CD14-positive monocyte (primary cell): ENCODE measurements at regions not wholly inside any gene's neighbourhood (a gene's known extent, or its start where the extent isn't known, plus 50 kb on each side); places are given as distances from the start of the nearest gene placed in this dataset.

Source experiments
- DNase-seq, 3 donors: peaks; one replicate each; pipeline ENCODE4 v3.0.0-alpha.2; 2011 to 2022
- H2AFZ ChIP-seq: 2 replicates; pipeline ENCODE4 v1.6.0; 2012; ENCODE audit warnings: mild to moderate bottlenecking, low read depth, low read length, inconsistent platforms; ENCODE audit not compliant: insufficient read depth, poor library complexity, severe bottlenecking
- H3K27ac ChIP-seq, 2 donors: 1 replicate in 1 of 2; 2 replicates in 1 of 2; pipeline ENCODE4 v1.5.1; 2012 to 2013; ENCODE audit warnings: low read length in 2 of 2, control low read depth in 1 of 2, inconsistent platforms in 1 of 2, low read depth in 1 of 2, mild to moderate bottlenecking in 1 of 2
- H3K27me3 ChIP-seq, 2 donors: one replicate each; pipeline versions ENCODE4 v1.6.0 to v1.6.1; 2011 to 2013; ENCODE audit warnings: low read length in 2 of 2; ENCODE audit not compliant: control insufficient read depth in 2 of 2, insufficient read depth in 2 of 2
- H3K36me3 ChIP-seq, 2 donors: replicated peaks in 1 of 2; 1 replicate in 1 of 2; 2 replicates in 1 of 2; pipeline versions ENCODE4 v1.5.1 to v1.6.1; 2012 to 2013; ENCODE audit warnings: low read length in 2 of 2, control low read depth in 1 of 2, inconsistent platforms in 1 of 2, mild to moderate bottlenecking in 1 of 2; ENCODE audit not compliant: insufficient read depth in 2 of 2, control insufficient read depth in 1 of 2
- H3K4me1 ChIP-seq, 2 donors: 1 replicate in 1 of 2; 2 replicates in 1 of 2; pipeline versions ENCODE4 v1.5.1 to v1.6.1; 2012 to 2013; ENCODE audit warnings: low read length in 2 of 2, control low read depth in 1 of 2, inconsistent platforms in 1 of 2, mild to moderate bottlenecking in 1 of 2, moderate library complexity in 1 of 2; ENCODE audit not compliant: insufficient read depth in 2 of 2, control insufficient read depth in 1 of 2
- H3K4me2 ChIP-seq: replicated peaks from 2 replicates; pipeline ENCODE3; 2012; ENCODE audit warnings: low read length, moderate library complexity, mild to moderate bottlenecking; ENCODE audit not compliant: poor library complexity, severe bottlenecking; ENCODE audit errors: extremely low read depth
- H3K4me3 ChIP-seq, 3 experiments: fragments of 200-600 bp in 1 of 3; sonication (generic) in 1 of 3; replicated peaks in 1 of 3; 1 replicate in 2 of 3; 2 replicates in 1 of 3; pipeline ENCODE4 v1.5.1; 2011 to 2013; ENCODE audit warnings: low read length in 3 of 3, mild to moderate bottlenecking in 3 of 3, control low read depth in 2 of 3, low read depth in 2 of 3, inconsistent platforms in 1 of 3, moderate library complexity in 1 of 3
- H3K79me2 ChIP-seq: 2 replicates; pipeline ENCODE4 v1.6.0; 2012; ENCODE audit warnings: mild to moderate bottlenecking, control low read depth, inconsistent platforms, low read length, moderate library complexity; ENCODE audit not compliant: insufficient read depth
- H3K9ac ChIP-seq: 2 replicates; pipeline ENCODE4 v1.6.0; 2017; ENCODE audit warnings: low read length, mild to moderate bottlenecking; ENCODE audit not compliant: insufficient read depth, poor library complexity, severe bottlenecking
- H3K9me3 ChIP-seq, 2 donors: replicated peaks in 1 of 2; 1 replicate in 1 of 2; 2 replicates in 1 of 2; pipeline versions ENCODE4 v1.5.1 to v1.6.1; 2012 to 2013; ENCODE audit warnings: low read length in 2 of 2, control low read depth in 1 of 2; ENCODE audit not compliant: control insufficient read depth in 1 of 2, insufficient read depth in 1 of 2
- H4K20me1 ChIP-seq: 2 replicates; pipeline ENCODE4 v1.6.0; 2012; ENCODE audit warnings: mild to moderate bottlenecking, low read length, control low read depth, moderate library complexity; ENCODE audit not compliant: insufficient read depth
- H3K27ac Mint-ChIP-seq, 7 donors: one replicate each; pipeline ENCODE4 v1.8.0; 2020; ENCODE audit warnings: mild to moderate bottlenecking in 7 of 7, mixed read lengths in 7 of 7, moderate library complexity in 6 of 7, inconsistent platforms in 2 of 7
- H3K27me3 Mint-ChIP-seq, 3 donors: one replicate each; pipeline ENCODE4 v1.8.0; 2021 to 2022; ENCODE audit warnings: low read depth in 3 of 3, mild to moderate bottlenecking in 3 of 3, mixed read lengths in 3 of 3, moderate library complexity in 3 of 3, inconsistent platforms in 1 of 3
- H3K36me3 Mint-ChIP-seq, 2 donors: one replicate each; pipeline ENCODE4 v1.8.0; 2020; ENCODE audit warnings: mixed read lengths in 2 of 2, inconsistent platforms in 1 of 2, mild to moderate bottlenecking in 1 of 2
- H3K4me1 Mint-ChIP-seq: one replicate; pipeline ENCODE4 v1.8.0; 2020; ENCODE audit warnings: mild to moderate bottlenecking, mixed read lengths
- H3K4me3 Mint-ChIP-seq, 2 donors: one replicate each; pipeline ENCODE4 v1.8.0; 2020; ENCODE audit warnings: mild to moderate bottlenecking in 2 of 2, mixed read lengths in 2 of 2, moderate library complexity in 1 of 2
- H3K9me3 Mint-ChIP-seq, 7 donors: one replicate each; pipeline ENCODE4 v1.8.0; 2020 to 2022; ENCODE audit warnings: mixed read lengths in 7 of 7, mild to moderate bottlenecking in 6 of 7, moderate library complexity in 6 of 7, inconsistent platforms in 2 of 7
- WGBS: methylation state at CpG from one replicate; pipeline ENCODE4 v1.1.5; 2013; ENCODE audit warnings: missing lambda C conversion rate; ENCODE audit not compliant: insufficient coverage; 5-methylcytosine and 5-hydroxymethylcytosine counted together
- intact Hi-C, 2 donors: fragments of 100-400 bp; cut with micrococcal nuclease; formaldehyde crosslinking; loops; one replicate each; pipeline versions ENCODE4 v1.15.0 to v1.15.1; 2023
- TF ChIP-seq, protein P1 (sequence below): fragments of 200-600 bp; IDR thresholded peaks from one replicate; pipeline ENCODE4 v1.8.0; 2022; ENCODE audit warnings: antibody characterized with exemption, mild to moderate bottlenecking

DNA sequence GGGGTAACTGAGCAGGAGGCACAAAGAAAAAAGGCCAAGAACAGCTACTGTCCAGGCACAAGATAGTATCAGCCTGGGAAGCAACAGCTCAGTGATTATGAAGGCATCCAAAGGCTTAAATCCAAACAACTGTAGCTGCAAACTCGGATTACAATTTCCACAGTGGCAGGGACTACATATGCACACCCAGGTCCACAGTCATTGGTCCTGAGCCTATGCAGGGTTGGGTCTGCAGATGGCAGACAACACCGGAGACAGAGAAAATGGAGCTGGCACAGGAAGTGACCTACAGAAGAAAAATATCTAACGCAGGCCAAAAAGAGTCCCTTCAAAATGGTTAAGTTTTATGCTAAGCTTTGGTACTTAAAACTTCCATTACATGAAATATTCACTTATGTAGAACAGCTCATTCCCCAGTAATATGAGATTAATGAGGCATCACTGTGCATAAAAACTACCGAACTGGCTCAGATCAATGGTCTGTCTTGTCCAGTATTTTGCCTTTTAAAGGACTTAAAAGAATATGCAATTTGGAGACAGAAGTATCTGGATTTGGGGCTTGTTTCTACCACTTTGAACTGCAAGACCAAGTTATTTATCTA, 132.1 kb downstream of the SUCLG1 start:
- H3K27me3 Mint-ChIP-seq = peaks cover 2 to 15% (median 2%) of the 10 kb centered on the region in 3 donors
- TF ChIP-seq, protein P1, sequence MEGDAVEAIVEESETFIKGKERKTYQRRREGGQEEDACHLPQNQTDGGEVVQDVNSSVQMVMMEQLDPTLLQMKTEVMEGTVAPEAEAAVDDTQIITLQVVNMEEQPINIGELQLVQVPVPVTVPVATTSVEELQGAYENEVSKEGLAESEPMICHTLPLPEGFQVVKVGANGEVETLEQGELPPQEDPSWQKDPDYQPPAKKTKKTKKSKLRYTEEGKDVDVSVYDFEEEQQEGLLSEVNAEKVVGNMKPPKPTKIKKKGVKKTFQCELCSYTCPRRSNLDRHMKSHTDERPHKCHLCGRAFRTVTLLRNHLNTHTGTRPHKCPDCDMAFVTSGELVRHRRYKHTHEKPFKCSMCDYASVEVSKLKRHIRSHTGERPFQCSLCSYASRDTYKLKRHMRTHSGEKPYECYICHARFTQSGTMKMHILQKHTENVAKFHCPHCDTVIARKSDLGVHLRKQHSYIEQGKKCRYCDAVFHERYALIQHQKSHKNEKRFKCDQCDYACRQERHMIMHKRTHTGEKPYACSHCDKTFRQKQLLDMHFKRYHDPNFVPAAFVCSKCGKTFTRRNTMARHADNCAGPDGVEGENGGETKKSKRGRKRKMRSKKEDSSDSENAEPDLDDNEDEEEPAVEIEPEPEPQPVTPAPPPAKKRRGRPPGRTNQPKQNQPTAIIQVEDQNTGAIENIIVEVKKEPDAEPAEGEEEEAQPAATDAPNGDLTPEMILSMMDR = no peak
- no peak overlapping the region for H3K4me3 ChIP-seq
- intact Hi-C loops = no loop called here
- H2AFZ ChIP-seq = no peak overlapping the region
- no peak for DNase-seq
- no peak overlapping the region for H3K9ac ChIP-seq
- no peaks in the 10 kb centered on the region for H3K79me2 ChIP-seq
- H3K9me3 ChIP-seq = no peaks in the 10 kb centered on the region
- H3K4me1 Mint-ChIP-seq = no peaks in the 10 kb centered on the region
- no peak overlapping the region for H3K27ac Mint-ChIP-seq
- no peaks in the 10 kb centered on the region for H3K36me3 ChIP-seq
- H3K4me3 Mint-ChIP-seq = no peak overlapping the region
- H3K9me3 Mint-ChIP-seq = peaks cover 0 to 6% (median 0%) of the 10 kb centered on the region in 7 donors
- H3K27ac ChIP-seq = no peak overlapping the region
- no peak overlapping the region for H3K4me2 ChIP-seq
- H3K4me1 ChIP-seq = no peaks in the 10 kb centered on the region
- WGBS = 75% methylated on average over 1 of the region's 4 CpGs
- H3K36me3 Mint-ChIP-seq = no peaks in the 10 kb centered on the region
- H3K27me3 ChIP-seq = no peaks in the 10 kb centered on the region
- H4K20me1 ChIP-seq = no peaks in the 10 kb centered on the region

DNA sequence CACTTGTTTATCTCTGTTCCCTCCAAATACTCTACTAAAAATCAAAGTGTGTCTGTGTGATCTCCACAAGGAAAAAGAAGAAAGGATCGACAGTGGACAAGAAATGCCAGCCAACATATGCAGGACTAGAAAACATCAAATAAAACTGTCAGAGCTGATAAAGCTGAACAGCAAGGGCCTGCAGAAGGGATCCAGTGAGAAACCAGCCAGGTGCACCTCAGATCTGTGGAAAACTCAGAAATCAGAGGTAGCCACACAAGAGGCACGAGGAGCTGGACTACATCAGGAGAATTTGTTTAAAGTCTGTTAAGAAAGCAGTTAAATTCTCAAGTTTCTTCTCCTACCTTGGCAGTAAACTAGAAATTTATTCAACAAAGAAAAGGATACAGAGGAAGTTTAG, 135.2 kb downstream of the SUCLG1 start:
- no CpG with 5 or more reads among the region's 2 CpGs for WGBS
- Histone ChIP-seq H3K27me3 (peaks cover 0 to 2% of the 10 kb centered on the region in 2 donors), H3K9ac (no peak overlapping the region), H3K9me3 (no peaks in the 10 kb centered on the region), H3K4me1 (no peaks in the 10 kb centered on the region), H3K27ac (no peak overlapping the region), H4K20me1 (no peaks in the 10 kb centered on the region), H3K4me2 (no peak overlapping the region), H3K36me3 (no peaks in the 10 kb centered on the region), H3K79me2 (no peaks in the 10 kb centered on the region), H3K4me3 (no peak overlapping the region), H2AFZ (no peak overlapping the region)
- no peak overlapping the region for H3K4me3 Mint-ChIP-seq
- H3K9me3 Mint-ChIP-seq = no peaks in the 10 kb centered on the region
- no peaks in the 10 kb centered on the region for H3K36me3 Mint-ChIP-seq
- TF ChIP-seq, protein P1 = no peak
- intact Hi-C loops = no loop called here
- no peaks in the 10 kb centered on the region for H3K4me1 Mint-ChIP-seq
- no peak overlapping the region for H3K27ac Mint-ChIP-seq
- DNase-seq = no peak
- peaks cover 2 to 12% (median 4%) of the 10 kb centered on the region in 3 donors for H3K27me3 Mint-ChIP-seq
